Ishikawa (cell line): ENCODE measurements at regions not wholly inside any gene's neighbourhood (a gene's known extent, or its start where the extent isn't known, plus 50 kb on each side); places are given as distances from the start of the nearest gene placed in this dataset.
A peak's percentile ranks its signal among the peaks of the same experiment; 100 is the strongest.

ENCODE experiments used
- CEBPB ChIP-seq: IDR thresholded peaks from 2 replicates; pipeline ENCODE4 v1.6.1; 2012
- CREB1 ChIP-seq: IDR thresholded peaks from 2 replicates; pipeline ENCODE4 v1.6.1; 2012; ENCODE audit warnings: low read depth
- EGR1 ChIP-seq: IDR thresholded peaks from 2 replicates; pipeline ENCODE4 v1.6.1; 2012
- EP300 ChIP-seq: IDR thresholded peaks from 2 replicates; pipeline ENCODE4 v1.6.1; 2012; ENCODE audit warnings: borderline replicate concordance
- FOXM1 ChIP-seq: IDR thresholded peaks from 2 replicates; pipeline ENCODE4 v1.6.1; 2012; ENCODE audit warnings: low read depth, borderline replicate concordance
- MAX ChIP-seq: IDR thresholded peaks from 2 replicates; pipeline ENCODE4 v1.6.1; 2012
- NFIC ChIP-seq: IDR thresholded peaks from 2 replicates; pipeline ENCODE4 v1.6.1; 2012
- RAD21 ChIP-seq: IDR thresholded peaks from 2 replicates; pipeline ENCODE4 v1.6.1; 2012; ENCODE audit warnings: low read depth
- REST ChIP-seq: IDR thresholded peaks from 2 replicates; pipeline ENCODE4 v1.6.1; 2012; ENCODE audit warnings: low read depth, mild to moderate bottlenecking
- TAF1 ChIP-seq: IDR thresholded peaks from 2 replicates; pipeline ENCODE4 v1.6.1; 2012; ENCODE audit warnings: low read depth, mild to moderate bottlenecking
- TCF12 ChIP-seq: IDR thresholded peaks from 2 replicates; pipeline ENCODE4 v1.6.1; 2012; ENCODE audit warnings: low read depth
- TEAD4 ChIP-seq: IDR thresholded peaks from 2 replicates; pipeline ENCODE4 v1.6.1; 2012
- USF1 ChIP-seq: IDR thresholded peaks from 2 replicates; pipeline ENCODE4 v1.6.1; 2012
- YY1 ChIP-seq: IDR thresholded peaks from 2 replicates; pipeline ENCODE4 v1.6.1; 2012; ENCODE audit warnings: low read depth
- ZBTB7A ChIP-seq: IDR thresholded peaks from 2 replicates; pipeline ENCODE4 v1.6.1; 2012; ENCODE audit warnings: low read depth

- TF ChIP-seq ZBTB7A (no peak), MAX (no peak), EGR1 (no peak), CREB1 (no peak), TAF1 (no peak), FOXM1 (no peak), REST (no peak), CEBPB (no peak), USF1 (no peak), RAD21 (no peak), YY1 (no peak), EP300 (no peak), TCF12 (no peak), NFIC (no peak)
Observed at GRCh38 chr9:16265688-16266087, 604.8 kb downstream of the BNC2 start.

GRCh38 chr9:16266648-16267276 lies 603.7 kb downstream of the BNC2 start:
- TF ChIP-seq TEAD4 (no peak), YY1 (no peak), MAX (no peak), RAD21 (peak; percentile 47)

GRCh38 chr9:16267281-16268066 lies 603.0 kb downstream of the BNC2 start:
- TF ChIP-seq YY1, result no peak
- no peak for TF ChIP-seq FOXM1
- TF ChIP-seq TCF12, result no peak
- no peak for TF ChIP-seq EP300
- TF ChIP-seq EGR1, result no peak

GRCh38 chr9:16268067-16268881 lies 602.2 kb downstream of the BNC2 start:
- TF ChIP-seq TCF12 (no peak), EP300 (no peak), NFIC (no peak), CREB1 (no peak), ZBTB7A (no peak), MAX (no peak), EGR1 (no peak), REST (no peak), TEAD4 (no peak), USF1 (no peak), YY1 (no peak), FOXM1 (no peak)

GRCh38 chr9:16271967-16272366 lies 598.5 kb downstream of the BNC2 start:
- TF ChIP-seq YY1 (no peak), TAF1 (no peak), MAX (no peak), TCF12 (no peak), REST (no peak), FOXM1 (no peak), USF1 (no peak)
